OCI-LY7 (cell line): ENCODE measurements at regions not wholly inside any gene's neighbourhood (a gene's known extent, or its start where the extent isn't known, plus 50 kb on each side); places are given as distances from the start of the nearest gene placed in this dataset.

Experiments used
- CTCF ChIP-seq: fragments of 200-600 bp; sonication (generic); conservative IDR thresholded peaks from 2 replicates; pipeline ENCODE4 v1.5.1; 2014; ENCODE audit warnings: mild to moderate bottlenecking, antibody characterized with exemption, low read length, moderate library complexity, mixed read lengths
- EZH2phosphoT487 ChIP-seq: fragments of 200-600 bp; sonication (generic); IDR thresholded peaks from 2 replicates; pipeline ENCODE4 v1.6.1; 2018; ENCODE audit warnings: low read depth, borderline replicate concordance, mild to moderate bottlenecking, mixed run types, antibody characterized with exemption, low read length, moderate library complexity, mixed read lengths

GRCh38 chr13:76153239-76153638, 517.1 kb downstream of the LMO7 start:
- TF ChIP-seq CTCF (no peak), EZH2phosphoT487 (no peak)
